WERI-Rb-1 (cell line): ENCODE measurements at regions not wholly inside any gene's neighbourhood (a gene's known extent, or its start where the extent isn't known, plus 50 kb on each side); places are given as distances from the start of the nearest gene placed in this dataset.

Experiments used
- DNase-seq: peaks from one replicate; pipeline ENCODE4 v3.0.0-alpha.2; 2020
- H3K27ac ChIP-seq: fragments of 250-450 bp; sonication (Bioruptor Pico); 2 replicates; pipeline ENCODE4 v1.5.1; 2020; ENCODE audit warnings: mild to moderate bottlenecking, moderate library complexity
- H3K27me3 ChIP-seq: fragments of 250-450 bp; sonication (Bioruptor Pico); 2 replicates; pipeline ENCODE4 v1.5.1; 2021; ENCODE audit warnings: mild to moderate bottlenecking, low read depth, moderate library complexity; ENCODE audit not compliant: insufficient read depth, severe bottlenecking
- H3K36me3 ChIP-seq: fragments of 250-450 bp; sonication (Bioruptor Pico); 2 replicates; pipeline ENCODE4 v1.5.1; 2020; ENCODE audit warnings: mild to moderate bottlenecking, moderate library complexity
- H3K4me3 ChIP-seq: 2 replicates; pipeline ENCODE4 v1.5.1; 2011; ENCODE audit warnings: low read depth, mild to moderate bottlenecking, control low read depth, low read length
- H3K9me3 ChIP-seq: fragments of 250-450 bp; sonication (Bioruptor Pico); 2 replicates; pipeline ENCODE4 v1.5.1; 2021; ENCODE audit warnings: mild to moderate bottlenecking, moderate library complexity; ENCODE audit not compliant: severe bottlenecking
- TF ChIP-seq, protein P1 (sequence below): IDR thresholded peaks from 2 replicates; pipeline ENCODE4 v1.5.1; 2011; ENCODE audit warnings: low read depth, mild to moderate bottlenecking, control low read depth, inconsistent platforms, low read length

DNA sequence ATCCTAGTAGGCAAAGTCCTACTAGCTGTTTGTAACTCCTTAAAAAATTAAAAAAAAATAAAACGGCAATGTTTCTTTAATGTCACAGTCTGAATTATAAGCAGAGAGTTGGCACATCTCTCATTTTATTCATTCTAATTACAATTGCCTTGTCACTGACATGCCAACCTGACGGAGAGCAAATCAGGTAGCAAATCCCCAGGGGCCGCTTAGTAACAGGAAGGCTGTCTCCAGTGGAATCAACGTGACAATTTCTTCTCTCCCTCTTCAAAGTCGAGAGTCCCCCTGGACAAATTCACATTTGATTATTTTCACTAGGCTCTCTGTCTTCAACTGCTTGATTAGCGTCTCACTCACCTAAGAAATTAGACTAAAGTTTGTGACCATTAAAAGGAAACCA, 1598.9 kb upstream of the PIK3C3 start:
- H3K27ac ChIP-seq, result no peak overlapping the region
- H3K36me3 ChIP-seq, result no peaks in the 10 kb centered on the region

DNA sequence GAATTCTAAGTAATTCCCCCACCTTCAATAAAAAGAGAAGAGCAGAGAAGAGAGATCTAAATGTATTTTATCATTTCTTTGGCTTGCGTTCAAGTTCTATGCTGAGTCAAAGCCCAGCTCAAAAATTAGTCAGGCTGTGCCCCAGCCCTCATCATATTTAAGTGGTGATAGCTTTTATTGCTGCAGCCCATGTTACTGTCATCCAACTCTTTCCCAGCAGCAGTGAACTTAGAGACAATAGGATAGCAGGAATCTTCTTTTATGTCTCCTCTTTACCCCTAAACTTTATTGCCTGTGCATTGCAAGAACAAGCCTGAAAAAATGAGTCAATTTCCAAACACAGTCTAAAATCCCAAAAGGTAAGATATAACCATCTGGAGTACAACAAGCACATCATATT, 1599.3 kb upstream of the PIK3C3 start:
- no peaks in the 10 kb centered on the region for H3K27me3 ChIP-seq
- no peak overlapping the region for H3K4me3 ChIP-seq
- H3K36me3 ChIP-seq, result no peaks in the 10 kb centered on the region
- no peaks in the 10 kb centered on the region for H3K9me3 ChIP-seq
- no peak for DNase-seq
- H3K27ac ChIP-seq, result no peak overlapping the region
- TF ChIP-seq, protein P1, sequence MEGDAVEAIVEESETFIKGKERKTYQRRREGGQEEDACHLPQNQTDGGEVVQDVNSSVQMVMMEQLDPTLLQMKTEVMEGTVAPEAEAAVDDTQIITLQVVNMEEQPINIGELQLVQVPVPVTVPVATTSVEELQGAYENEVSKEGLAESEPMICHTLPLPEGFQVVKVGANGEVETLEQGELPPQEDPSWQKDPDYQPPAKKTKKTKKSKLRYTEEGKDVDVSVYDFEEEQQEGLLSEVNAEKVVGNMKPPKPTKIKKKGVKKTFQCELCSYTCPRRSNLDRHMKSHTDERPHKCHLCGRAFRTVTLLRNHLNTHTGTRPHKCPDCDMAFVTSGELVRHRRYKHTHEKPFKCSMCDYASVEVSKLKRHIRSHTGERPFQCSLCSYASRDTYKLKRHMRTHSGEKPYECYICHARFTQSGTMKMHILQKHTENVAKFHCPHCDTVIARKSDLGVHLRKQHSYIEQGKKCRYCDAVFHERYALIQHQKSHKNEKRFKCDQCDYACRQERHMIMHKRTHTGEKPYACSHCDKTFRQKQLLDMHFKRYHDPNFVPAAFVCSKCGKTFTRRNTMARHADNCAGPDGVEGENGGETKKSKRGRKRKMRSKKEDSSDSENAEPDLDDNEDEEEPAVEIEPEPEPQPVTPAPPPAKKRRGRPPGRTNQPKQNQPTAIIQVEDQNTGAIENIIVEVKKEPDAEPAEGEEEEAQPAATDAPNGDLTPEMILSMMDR, result no peak

More for the DNA sequence above, 1598.9 kb upstream of the PIK3C3 start:
- TF ChIP-seq, protein P1, result no peak
- DNase-seq, result no peak
- Histone ChIP-seq H3K9me3 (no peaks in the 10 kb centered on the region), H3K4me3 (no peak overlapping the region), H3K27me3 (no peaks in the 10 kb centered on the region)

DNA sequence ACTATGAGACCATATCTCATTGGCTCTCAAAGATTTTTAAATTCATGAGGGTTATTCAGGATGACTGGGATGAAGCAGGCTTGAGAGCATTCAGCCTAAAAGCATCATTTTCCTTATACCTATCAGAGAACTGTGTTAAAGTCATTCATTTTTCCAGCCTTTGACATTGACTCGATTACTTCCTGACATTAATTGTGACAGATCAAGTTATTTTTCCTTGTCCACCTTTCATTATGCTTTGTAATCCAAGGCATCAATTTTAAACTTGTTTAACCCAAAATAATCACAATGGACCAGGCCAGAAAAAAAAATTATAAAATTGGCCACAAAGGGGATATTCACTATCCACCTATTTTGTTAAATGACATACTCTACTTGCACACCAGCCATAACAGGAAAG, 1606.8 kb upstream of the PIK3C3 start:
- Histone ChIP-seq H3K4me3 (no peak overlapping the region), H3K36me3 (no peaks in the 10 kb centered on the region), H3K27me3 (no peaks in the 10 kb centered on the region), H3K9me3 (no peaks in the 10 kb centered on the region), H3K27ac (no peak overlapping the region)
- TF ChIP-seq, protein P1, result no peak
- no peak for DNase-seq

DNA sequence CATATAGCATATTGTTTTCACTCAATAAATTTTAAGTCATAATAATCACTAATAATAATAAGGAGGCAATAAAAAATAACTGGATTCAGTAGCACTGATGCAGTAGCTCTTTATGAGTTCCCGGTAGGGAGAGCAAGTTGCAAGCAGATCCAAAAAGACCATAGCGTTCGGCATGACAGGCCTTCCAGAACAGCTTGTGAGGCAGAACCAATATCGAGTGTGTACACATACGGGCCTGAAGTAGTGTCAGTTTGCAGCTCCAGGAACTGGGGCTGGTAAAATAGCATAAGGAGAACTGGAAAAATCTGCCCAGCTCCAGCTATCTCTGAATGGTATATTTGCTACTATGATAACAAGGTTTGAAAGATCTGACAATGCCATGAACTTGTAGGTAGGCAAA, 1607.8 kb upstream of the PIK3C3 start:
- DNase-seq, result no peak
- Histone ChIP-seq H3K36me3 (no peaks in the 10 kb centered on the region), H3K9me3 (no peaks in the 10 kb centered on the region), H3K27ac (no peak overlapping the region), H3K4me3 (no peak overlapping the region), H3K27me3 (no peaks in the 10 kb centered on the region)
- TF ChIP-seq, protein P1, result no peak

DNA sequence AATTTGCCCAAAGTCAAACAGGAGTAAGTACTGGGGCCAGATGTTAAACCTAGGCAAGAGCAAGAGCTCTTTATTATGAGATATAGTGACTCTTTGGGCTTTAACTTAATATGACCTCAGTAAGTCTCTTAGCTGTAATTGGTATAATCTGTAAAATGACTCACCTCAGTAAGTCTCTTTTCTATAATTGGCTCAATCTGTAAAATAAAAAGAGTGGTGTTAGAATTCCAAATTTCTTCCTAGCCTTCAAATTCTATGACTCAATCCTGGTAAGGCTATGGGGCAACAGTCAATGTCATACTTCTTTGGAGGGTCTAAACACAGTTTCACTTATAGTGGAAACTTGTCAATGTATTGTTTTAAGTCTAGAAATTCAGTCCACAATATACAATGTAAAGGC, 1608.9 kb upstream of the PIK3C3 start:
- Histone ChIP-seq H3K36me3 (no peaks in the 10 kb centered on the region), H3K27ac (no peak overlapping the region), H3K9me3 (no peaks in the 10 kb centered on the region), H3K27me3 (no peaks in the 10 kb centered on the region), H3K4me3 (no peak overlapping the region)
- no peak for DNase-seq
- TF ChIP-seq, protein P1, result no peak

DNA sequence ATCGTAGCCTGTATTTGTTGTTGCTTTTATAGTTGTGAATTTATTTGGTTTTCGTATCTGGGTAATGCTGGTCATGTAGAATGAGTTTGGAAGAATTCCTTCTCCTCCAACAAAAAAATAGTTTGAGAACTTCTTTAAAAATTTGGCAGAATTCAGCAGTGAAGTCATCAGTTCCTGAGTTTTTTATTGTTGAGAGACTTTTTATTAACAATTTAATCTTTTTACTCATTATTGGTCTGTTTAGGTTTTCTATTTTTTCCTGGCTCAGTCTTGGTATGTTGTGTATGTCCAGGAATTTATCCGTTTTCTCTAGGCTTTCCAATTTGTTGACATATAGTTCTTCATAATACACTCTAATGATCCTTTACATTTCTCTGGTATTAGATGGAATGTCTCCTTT, 1613.3 kb upstream of the PIK3C3 start:
- Histone ChIP-seq H3K27me3 (no peaks in the 10 kb centered on the region), H3K9me3 (no peaks in the 10 kb centered on the region), H3K36me3 (no peaks in the 10 kb centered on the region), H3K27ac (no peak overlapping the region), H3K4me3 (no peak overlapping the region)
- TF ChIP-seq, protein P1, result no peak
- no peak for DNase-seq
